ENCODE measurements at regions not wholly inside any gene's neighbourhood (a gene's known extent, or its start where the extent isn't known, plus 50 kb on each side); places are given as distances from the start of the nearest gene placed in this dataset.
A peak's percentile ranks its signal among the peaks of the same experiment; 100 is the strongest.
"Not testable (repeated sequence)": the region's sequence is repeated elsewhere in the genome, so short reads cannot be mapped to it uniquely, and the experiment has no call there.

DNA sequence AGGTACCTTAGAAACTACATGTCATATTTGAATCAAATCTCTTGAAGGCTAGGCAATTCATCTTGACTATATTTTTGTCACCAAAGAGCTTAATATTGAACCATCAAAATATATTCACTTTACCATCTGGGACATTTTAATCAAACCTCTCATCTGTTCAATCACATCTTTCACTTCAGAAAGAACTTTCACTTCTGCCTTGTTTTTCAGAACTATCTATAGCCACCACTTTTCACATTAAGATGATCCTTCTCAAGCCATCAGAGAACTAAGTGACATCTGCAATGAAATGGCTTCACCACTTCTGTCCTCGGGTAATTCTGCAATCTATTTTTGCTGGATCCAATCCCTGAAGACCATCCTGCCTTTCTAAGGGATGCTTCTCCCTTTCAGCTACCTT lies 57.8 kb downstream of the OR2B2 start:
- no peak for DNase-seq

DNA sequence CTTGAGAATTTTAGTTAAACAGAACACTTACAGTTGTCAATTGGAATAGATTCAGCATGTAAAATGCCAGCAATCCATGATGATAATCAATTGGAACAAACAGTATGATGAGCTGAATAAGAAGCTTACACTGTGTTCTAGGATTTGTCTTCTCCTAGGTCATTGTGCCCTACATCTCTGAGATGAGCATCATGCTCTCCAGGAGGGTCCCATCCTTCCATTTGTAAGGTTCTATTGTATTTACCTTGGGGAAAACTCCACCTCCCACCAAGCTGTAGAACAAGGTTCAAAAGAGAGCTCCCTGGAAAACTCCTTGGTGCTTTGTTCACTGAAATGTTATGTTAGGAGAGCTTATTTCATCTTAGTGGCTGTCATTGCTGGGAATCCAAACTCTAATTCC lies 60.8 kb downstream of the OR2B2 start:
- DNase-seq, result no peak

DNA sequence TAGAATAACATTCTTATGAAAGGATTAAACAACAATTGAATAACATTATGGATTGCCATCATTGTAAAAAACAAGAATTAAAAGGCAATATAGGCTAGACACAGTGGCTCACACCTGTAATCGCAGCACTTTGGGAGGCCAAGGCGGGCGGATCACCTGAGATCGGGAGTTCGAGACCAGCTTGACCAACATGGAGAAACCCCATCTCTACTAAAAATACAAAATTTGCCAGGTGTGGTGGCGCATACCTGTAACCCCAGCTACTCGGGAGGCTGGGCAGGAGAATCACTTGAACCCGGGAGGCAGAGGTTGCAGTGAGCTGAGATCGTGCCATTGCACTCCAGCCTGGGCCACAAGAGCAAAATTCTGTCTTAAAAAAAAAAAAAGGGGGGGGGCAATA lies 63.2 kb downstream of the OR2B2 start:
- DNase-seq, result not testable (repeated sequence)

DNA sequence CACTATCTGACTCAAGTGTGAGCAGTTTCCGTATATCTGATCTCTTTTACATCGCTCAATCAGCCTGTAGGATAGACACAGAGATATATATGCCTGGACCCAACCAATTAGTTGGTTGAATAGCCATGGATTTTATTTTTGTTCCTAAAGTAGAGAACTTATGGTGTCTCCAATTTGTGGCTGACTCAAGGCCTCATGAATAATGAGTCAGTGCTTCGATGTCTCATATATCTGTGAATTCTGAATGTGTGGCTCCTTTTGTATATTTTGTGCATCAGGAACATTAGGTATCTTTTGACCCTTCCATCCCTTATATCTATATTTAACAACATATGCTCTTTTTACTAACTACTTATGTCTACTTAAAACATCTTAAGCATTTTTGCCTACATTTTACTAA lies 64.5 kb downstream of the OR2B2 start:
- DNase-seq, result no peak

DNA sequence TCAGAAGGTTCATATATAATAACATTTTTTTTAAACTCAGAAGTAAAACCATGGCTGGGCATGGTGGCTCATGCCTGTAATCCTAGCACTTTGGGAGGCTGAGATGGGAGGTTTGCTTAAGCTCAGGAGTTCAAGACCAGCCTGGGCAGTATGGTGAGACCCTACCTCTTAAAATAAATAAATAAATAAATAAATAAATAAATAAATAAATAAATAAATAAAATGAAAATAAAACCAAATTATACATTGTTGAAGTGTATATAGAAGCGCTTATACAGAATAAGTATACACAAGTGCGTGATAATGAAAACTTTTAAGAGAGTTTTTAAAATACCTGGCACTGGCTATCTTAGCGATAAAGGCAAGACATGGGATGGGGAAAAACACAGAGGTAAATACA lies 71.6 kb downstream of the OR2B2 start:
- no peak for DNase-seq

DNA sequence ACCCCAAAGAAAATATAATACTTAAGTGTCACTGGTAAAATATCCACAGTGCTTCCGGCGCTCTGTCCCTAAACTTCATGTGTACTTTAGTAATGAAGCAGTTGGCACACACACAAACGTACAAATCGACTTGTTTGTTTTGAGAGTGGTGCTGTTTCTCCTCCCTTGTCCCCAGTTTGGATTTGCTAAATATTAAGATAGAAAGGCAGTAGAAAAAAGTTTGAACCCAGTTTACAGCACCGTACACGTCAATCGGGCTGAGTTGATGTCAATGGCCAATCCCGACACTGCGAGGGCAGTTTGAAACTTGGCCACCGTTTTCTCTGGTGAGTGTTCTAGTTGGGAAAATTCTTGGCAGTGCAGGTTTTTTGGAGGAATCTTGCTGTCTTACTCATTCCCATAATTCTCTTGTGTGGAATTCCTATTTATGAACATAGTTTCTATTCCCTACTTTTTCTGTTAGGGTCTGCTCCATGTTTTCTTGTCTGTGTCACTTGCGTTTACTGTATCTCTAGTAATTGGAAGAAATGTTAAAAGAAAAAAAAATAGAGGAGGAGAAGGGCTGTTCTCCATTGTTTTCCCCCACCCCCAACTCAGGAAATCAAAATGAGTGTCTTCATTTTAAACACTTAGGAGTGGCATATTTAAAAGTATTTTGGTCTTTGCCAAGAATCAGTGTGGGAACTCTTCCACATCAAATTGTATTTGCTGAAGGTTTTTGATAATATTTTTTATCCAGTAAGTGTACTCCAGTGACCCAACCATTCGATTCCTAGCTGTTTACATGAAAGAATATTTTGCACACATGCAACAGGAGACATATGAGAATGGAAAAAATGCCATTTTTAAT lies 72.3 kb downstream of the OR2B2 start:
- no peak for DNase-seq

DNA sequence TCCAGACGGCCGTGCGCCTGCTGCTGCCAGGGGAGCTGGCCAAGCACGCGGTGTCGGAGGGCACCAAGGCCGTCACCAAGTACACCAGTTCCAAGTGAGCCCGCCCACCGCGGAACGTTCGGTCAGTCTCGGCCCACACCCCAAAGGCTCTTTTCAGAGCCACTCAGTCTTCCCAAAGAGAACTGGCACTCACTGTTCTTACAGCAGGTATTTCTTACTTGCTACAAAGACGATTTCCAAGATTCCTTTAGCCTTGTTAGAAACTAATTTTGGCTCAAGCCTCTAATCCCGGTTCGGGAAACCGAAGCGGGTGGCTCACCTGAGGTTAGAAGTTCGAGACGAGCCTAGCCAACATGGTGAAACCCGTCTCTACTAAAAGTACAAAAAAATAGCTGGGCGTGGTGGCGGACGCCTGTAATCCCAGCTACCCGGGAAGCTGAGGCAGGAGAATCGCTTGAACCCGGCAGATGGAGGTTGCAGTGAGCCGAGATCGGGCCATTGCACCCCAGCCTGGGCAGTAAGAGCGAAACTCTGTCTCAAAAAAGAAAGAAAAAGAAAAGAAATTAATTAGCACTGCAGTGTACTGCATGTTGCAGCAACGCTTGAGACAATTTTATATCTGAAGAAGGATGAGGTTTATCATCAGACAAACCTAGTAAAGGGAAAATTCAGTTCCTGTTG lies 73.1 kb downstream of the OR2B2 start:
- no peak for DNase-seq

DNA sequence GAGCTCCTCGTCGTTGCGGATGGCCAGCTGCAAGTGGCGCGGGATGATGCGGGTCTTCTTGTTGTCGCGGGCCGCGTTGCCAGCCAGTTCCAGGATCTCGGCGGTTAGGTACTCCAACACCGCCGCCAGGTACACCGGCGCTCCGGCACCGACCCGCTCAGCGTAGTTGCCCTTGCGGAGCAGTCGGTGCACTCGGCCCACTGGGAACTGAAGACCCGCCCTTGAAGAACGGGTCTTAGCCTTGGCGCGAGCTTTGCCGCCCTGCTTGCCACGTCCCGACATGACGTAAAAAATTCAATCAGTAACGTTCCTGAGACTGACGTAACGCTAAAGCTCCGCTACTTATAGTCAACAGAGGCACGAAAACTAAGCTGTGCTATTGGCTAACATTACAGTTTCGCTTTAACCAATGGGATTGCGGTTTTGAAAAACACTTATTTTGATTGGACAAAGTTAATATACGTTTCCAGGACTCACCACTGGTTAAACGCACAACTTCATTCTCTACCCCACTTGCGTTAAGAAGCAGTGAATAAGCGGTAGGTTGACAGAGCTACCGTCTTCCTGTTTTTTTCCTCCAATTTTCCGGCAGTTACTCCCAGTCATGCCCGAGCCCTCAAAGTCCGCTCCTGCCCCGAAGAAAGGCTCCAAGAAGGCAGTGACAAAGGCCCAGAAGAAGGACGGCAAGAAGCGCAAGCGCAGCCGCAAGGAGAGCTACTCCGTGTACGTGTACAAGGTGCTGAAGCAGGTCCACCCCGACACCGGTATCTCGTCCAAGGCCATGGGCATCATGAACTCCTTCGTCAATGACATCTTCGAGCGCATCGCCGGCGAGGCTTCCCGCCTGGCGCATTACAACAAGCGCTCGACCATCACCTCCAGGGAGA lies 73.9 kb downstream of the OR2B2 start:
- peak; percentile 99 for DNase-seq

DNA sequence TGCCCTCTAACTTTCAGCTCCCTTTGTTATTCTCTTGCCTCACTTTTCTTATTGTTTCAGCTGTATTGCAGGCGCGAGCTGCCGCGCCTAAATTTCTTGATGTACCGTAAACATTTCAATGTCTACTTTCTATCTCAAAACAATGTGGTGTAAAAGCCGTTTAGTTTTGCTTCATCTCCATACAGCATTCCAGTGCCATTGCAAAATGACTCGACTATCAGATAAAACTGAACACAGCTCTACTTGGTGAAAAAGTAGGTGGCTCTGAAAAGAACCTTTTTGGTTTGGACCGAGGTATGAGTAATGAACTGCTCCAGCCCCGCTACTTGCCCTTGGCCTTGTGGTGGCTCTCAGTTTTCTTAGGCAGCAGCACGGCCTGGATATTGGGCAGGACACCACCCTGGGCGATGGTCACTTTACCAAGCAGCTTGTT lies 74.6 kb downstream of the OR2B2 start:
- DNase-seq, result no peak

DNA sequence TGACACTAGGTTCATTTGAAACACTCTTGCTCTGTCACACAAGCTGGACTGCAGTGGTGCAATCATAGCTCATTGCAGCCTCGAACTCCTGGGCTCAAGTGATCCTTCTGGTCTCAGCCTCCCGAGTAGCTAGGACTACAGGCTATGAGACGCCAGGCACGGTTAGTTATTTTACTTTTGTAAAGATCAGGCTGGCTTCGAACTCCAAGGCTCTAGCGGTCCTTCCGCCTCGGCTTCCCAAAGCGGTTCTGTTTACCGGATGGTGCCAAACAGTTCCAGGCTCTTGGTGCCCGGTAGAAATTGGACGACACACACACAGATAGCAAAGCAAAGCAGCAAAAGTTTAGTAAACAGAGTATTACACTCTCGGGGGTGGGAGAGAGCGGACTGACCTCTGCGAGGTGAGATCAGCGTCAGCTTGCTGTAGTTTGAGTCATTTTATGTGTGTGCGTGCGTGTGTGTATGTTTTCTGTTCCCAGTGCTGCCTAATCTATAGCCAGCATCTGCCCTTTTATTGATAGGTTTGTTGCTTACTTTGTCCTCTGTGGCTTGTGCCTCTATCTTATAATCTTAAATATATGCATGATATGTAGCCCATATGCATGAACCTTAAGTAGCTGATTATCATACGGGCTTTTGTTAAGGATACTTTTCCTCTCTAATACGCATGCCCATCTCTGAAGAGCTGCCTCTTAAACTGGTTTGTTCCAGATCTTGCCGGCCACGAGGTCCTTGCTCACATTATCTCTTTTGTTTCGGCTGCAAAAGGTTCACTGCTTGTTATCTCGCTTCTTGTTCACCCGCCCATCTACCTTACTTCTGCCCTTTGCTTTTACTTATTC lies 75.2 kb downstream of the OR2B2 start:
- peak; percentile 89 for DNase-seq

DNA sequence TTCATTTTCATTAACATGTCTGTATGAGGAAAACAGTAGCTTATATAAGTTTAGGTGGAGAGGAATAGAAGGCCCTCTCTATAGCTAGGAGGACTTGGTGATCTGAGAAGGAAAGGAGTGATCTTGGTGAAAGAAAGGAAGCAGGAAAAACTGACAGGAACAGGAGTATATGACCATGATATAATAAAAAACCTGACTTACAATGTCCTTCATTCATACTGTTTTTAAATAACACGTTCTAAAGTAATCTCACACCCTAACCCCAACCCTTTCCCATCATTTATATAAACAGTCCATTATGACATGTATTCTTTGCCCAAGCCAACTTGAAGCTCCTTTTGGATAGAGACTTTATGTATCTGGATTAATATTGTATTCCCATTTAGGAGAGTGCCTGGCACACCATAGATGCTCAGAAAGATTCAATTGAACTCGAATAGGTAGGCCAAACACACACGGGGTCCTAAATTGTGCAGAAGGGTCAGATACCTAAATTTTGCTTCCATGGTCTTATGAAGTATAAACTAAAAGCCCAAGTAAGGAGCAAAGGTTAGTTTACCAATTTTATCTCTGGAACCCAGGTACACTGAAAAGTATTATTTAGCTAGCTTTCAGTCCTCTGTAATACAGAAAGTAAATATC lies 75.9 kb downstream of the OR2B2 start:
- DNase-seq, result no peak

DNA sequence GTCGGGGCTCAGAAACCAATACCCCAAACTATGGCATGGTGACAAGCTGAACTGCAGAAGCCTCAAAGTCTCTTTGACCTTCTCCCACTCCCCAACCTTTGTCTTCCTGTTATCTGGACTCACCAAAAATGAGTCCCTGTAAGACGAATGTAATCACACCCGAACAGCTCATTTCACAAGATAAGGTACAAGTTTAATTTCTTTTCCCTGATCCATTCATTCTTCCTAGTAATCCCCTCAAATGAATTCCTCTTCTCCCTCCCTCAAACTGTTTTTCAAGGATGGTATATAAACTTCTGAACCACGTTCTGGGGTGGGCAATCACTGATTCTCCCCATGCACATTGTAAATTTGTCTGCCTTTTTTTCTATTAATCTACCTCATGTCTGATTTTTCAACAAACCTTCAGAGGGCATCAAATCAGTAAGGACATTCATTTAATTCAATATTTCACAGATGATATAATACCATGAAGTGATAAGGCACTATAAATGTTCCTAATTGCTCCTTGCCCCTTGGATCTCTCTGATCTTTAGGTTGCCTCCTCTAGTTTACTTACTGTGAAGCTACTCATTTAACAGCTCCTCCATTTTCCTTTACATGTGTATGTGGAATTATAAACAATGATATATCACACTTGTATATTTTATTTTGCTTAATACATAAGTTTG lies 77.2 kb downstream of the OR2B2 start:
- no peak for DNase-seq

DNA sequence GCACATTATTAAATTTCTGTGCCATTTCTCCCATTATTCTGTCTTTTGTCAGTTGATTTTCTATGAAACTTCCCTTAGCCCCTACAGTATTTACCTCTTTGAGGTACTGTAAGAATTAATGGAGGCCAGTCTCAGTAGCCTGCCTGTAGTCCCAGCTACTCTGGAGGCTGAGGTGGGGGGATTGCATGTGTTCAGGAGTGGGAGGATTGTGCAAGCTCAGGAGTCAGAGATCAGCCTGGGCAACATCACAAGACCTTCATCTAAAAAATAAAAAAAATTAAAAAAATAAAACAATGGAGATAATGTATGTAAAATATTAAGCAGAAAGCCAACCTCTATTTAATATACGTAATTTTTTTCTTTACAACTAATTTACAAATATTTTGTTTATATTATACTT lies 77.8 kb downstream of the OR2B2 start:
- DNase-seq, result no peak

DNA sequence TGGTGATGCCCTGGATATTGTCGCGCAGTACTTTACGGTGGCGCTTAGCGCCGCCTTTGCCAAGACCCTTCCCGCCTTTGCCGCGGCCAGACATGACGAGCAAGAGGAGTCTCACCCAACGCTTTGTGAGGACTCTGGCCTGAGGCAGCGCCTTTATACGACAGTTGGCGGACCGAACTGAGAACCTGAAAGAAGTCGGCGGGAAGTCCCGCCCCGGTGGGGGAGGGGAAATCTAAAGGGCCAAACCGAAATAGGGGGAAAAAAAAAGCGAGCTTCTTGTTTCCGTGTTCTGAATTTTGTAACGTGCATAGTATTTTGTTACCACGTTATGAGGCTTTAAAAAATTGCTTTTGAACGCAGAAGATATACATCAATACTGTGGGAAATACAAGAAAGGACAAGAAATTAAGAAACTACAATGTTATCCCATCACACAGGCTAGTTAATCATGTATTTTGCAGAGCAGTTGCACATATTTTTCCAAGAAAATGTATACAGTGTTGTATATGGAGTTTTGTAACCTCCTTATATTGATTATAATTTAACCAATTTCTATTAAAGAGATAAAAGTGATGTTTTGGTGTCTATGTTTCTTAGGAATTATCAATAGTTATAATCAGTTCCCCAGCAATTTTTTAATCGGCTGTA lies 80.6 kb downstream of the OR2B2 start:
- not testable (repeated sequence) for DNase-seq

DNA sequence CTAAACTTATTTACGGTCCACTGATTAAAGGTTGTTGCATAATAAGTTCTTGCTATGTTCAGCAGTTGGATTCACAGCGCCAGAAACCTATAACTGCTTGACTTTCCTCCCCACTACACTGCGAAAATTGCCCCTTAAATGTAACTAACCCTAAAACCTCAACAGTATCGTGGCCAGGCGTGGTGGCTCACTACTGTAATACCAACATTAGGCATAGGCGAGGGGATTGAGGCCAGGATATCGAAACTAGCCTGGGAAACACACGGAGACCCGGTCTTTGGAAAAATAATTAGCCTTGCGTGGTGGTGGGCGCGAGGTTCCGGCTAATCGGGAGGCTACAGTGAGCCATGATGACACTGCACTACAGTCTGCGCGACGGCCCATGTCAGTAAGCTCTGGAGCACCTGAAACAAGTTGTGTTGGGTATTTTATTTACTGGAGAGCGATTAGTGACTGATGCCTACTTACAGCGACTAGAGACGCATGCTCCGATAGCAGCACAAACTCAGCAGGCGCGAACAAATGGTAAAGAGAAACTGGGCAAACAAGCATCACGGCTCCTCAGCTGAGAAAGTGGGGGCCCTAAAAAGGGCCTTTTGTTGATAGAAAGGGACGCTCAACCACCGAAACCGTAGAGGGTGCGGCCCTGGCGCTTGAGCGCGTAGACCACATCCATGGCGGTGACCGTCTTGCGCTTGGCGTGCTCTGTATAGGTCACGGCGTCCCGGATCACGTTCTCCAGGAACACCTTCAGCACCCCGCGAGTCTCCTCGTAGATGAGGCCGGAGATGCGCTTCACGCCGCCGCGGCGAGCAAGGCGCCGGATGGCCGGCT lies 81.4 kb downstream of the OR2B2 start:
- DNase-seq, result not testable (repeated sequence)

DNA sequence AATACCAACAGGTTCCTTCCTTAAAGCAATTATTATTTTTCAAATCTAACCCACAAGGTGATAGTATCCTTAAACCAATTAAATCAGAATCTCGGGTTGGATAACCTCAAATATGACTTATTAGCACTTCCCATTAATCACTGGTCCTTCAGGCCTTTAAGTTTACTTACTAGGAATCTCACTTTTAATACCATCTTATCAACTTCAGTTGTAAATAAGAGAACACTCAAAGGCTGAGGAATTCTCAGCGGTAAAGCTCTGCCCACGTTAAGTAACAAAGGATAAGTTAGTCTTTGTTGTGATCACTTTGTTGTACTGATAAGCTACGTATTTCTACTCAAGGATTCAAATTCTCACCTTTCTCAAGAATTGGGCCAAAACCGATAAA lies 82.0 kb downstream of the OR2B2 start:
- no peak for DNase-seq

DNA sequence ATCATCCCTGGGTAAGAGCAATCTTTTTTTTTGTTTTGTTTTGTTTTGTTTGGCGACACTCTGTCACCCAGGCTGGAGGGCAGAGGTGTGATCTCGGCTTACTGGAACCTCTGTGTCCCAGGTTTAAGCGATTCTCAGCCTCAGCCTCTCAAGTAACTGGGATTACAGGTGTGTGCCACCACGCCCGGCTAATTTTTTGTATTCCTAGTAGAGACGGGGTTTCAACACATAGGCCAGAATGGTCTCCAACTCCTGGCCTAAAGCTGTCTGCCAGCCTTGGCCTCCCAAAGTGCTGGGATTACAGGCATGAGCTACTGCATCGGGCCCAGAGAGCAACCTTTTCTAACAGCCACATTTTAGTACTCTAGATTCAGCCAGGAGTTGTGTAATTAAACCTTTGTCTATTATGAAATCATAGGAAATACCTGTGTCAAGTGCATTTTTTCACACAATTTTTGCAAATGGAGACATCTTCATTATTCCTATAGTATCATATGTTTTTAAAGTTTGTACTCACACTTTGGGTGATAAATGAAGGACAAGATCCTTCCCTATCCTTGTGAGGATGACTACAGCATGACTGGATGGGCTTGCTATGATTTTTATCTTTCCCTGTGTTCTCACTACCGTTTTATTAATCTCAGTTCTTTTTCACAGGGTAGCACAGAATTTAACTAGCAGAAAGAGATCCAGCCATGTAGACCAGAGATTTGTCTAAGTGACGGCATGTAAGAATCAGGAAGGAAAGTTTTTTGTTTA lies 82.6 kb downstream of the OR2B2 start:
- DNase-seq, result no peak

DNA sequence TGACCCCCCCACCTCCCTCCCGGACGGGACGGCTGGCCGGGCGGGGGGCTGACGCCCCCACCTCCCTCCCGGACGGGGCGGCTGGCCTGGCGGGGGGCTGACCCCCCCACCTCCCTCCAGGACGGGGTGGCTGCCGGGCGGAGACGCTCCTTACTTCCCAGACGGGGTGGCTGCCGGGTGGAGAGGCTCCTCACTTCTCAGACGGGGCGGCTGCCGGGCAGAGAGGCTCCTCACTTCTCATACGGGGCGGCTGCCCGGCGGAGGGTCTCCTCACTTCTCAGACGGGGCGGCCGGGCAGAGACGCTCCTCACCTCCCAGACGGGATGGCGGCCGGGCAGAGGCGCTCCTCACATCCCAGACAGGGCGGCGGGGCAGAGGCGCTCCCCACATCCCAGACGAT lies 84.7 kb downstream of the OR2B2 start:
- not testable (repeated sequence) for DNase-seq

All from left kidney (tissue), 1 donor.